ENCODE measurements at regions not wholly inside any gene's neighbourhood (a gene's known extent, or its start where the extent isn't known, plus 50 kb on each side); places are given as distances from the start of the nearest gene placed in this dataset.

- TF ChIP-seq EZH2 (IDR thresholded peaks at IDR 0.05) = no peak
- no peak for TF ChIP-seq POLR2AphosphoS5 (IDR thresholded peaks at IDR 0.05; ENCODE audit: borderline replicate concordance, low read depth, low read length)
- TF ChIP-seq FOXP2 (optimal IDR thresholded peaks at IDR 0.05; ENCODE audit: control extremely low read depth, extremely low read length, insufficient read depth) = no peak
These were observed 527.6 kb downstream of the SATB2 start for GRCh38 chr2:198930170-198930569.
